NCI-H1092 treated with DMSO at 0.1 percent for 48 hours (cell line): ENCODE measurements at regions not wholly inside any gene's neighbourhood (a gene's known extent, or its start where the extent isn't known, plus 50 kb on each side); places are given as distances from the start of the nearest gene placed in this dataset.
A peak's percentile ranks its signal among the peaks of the same experiment; 100 is the strongest.

ENCODE experiments used
- DNase-seq: peaks from one replicate; lab custom pipeline; 2025; lab: John Stamatoyannopoulos, UW

DNA sequence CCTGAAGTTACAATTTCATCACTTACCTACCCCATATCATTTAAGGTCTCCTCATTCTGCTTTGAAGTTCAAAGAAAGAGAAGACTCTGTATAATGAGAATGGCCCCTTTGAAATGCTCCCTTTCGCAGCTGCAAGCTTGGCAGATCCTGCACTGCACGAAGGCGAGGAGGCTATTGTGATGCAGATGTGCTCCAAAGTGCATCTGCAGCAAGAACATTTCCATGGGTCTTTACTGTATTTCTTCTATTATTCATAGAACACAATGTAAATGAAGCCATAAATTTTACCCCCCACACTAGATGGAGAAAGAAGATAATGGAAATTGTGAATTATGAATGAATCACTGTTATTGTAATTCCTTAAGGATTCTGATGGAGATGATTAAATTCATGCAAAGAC lies 178.7 kb downstream of the CHD9NB start:
- no peak for DNase-seq

DNA sequence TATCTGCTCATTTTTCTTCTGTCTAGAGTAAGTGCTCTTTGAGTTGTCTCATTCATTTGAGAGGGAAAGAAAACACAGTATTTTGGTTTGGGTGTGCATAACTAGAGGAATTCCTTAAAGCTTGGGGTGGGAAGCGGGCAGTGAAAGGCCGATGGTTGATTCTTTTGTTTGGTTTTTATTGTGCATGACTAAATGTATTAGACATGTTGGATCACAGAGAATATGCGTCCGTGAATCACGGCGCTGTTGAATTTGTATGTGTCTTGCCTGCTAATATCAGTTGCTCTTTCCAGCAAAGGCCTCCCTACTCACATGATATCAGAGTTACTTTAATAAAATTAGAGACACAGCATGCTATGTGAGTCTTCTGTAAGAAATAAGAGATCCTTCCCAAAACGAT lies 180.0 kb downstream of the CHD9NB start:
- DNase-seq, result no peak

- DNase-seq, result no peak
Measured at GRCh38 chr16:52871481-52871880, 181.2 kb downstream of the CHD9NB start.

DNA sequence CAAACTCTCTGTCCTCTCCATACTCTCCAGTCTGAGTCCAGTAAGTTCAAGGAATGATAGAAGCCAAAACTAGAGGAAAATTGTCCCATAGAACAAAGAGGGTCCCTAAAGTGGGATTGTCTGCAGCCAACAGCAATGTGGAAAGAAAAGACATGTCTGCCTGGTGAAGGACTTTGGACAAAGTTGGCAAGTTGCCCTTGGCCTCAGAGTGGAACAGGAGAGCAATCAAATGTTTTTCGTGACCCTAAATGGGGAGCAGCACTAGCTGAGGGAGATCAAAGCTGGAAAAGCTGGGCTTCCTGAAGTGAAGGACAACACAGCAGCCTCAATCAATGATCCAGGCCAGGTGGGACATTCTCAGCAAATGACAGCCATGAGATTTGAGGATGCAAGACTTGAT lies 183.5 kb downstream of the CHD9NB start:
- no peak for DNase-seq

DNA sequence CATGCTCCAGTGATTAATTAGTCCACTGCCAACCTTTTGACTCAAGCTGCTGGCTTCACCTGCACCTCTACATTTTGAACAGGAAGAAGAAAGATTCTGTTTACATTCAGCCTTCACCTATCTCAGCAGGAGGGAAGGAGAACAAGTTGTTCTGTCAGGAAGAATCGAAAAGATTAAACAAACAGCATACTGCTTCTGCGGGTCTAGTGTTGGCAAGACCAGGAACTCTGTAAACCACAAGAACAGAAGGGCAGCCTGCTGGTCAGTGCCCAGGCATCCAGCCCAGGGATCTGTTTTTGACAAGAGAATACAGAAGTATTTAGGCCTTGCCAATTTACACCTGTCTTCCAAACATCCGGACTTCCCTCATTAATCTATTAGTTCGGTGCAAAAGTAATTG lies 189.7 kb downstream of the CHD9NB start:
- no peak for DNase-seq

GRCh38 chr16:52861614-52862022 lies 191.1 kb downstream of the CHD9NB start:
- peak; percentile 86 for DNase-seq

DNA sequence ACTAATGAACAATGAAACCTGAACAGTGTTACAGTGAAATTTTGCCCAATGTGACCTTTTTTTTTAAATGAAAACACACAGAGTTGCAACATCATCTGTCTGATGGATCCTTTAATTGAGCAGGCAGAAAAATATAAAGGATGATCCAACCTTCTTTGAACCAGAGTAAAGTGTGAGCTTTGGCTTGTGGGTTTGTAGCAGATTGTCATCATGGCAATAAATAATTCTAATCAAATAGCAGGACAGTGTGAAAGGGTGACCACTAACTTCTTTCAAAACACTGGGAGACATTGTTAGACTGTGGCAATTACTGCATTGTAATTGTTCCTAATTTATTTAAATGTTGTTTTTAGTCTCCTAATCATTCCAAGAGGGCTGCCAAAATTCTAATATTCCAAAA lies 197.2 kb downstream of the CHD9NB start:
- no peak for DNase-seq

DNA sequence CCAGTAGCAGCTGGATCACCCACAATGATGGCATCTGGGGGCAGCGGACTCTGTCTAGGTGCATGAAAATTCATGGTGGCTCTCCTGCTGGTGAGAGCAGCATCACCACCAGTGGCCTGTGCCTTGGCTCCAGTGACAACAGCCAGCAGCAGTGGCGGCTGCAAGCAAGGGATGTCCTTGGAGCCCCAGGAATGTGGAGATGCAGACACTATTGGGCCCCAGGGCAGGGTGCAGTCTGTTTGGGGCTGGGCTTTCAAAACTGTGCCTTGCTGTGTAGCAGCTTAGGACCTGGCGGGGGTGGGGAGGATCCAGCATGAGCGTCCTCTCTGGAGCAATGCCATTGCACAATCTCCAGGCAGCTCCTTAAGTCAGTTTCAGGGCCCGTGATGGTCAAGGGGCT lies 199.7 kb downstream of the CHD9NB start:
- no peak for DNase-seq

DNA sequence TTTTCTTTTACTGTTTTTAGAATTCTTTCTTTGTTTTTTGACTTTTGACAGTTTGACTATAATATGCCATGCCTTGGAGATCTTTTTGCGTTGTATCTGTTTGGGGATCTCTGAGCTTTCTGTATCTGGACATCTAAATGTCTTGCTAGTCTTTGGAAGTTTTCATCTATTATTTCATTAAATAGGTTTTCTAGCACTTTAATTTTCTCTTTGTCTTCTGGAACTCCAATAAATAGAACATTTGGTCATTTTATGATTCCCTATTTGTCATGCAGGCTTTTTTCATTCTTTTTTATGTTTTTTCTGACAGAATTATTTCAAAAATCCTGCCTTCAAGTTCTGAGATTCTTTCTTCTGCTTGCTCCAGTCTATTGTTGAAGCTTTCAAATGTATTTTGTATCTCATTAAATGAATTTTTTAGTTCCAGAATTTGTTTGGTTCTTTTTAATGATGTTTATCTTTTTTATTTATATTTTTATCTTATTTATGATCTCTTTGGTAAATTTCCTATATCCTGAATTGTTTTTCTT lies 201.4 kb downstream of the CHD9NB start:
- no peak for DNase-seq

GRCh38 chr16:52843381-52843780 lies 209.3 kb downstream of the CHD9NB start:
- DNase-seq, result no peak

GRCh38 chr16:52837251-52837650 lies 215.4 kb downstream of the CHD9NB start:
- DNase-seq, result no peak

- DNase-seq, result no peak
Measured at GRCh38 chr16:52834736-52835465, 217.8 kb downstream of the CHD9NB start.

GRCh38 chr16:52832771-52833170 lies 219.9 kb downstream of the CHD9NB start:
- no peak for DNase-seq

DNA sequence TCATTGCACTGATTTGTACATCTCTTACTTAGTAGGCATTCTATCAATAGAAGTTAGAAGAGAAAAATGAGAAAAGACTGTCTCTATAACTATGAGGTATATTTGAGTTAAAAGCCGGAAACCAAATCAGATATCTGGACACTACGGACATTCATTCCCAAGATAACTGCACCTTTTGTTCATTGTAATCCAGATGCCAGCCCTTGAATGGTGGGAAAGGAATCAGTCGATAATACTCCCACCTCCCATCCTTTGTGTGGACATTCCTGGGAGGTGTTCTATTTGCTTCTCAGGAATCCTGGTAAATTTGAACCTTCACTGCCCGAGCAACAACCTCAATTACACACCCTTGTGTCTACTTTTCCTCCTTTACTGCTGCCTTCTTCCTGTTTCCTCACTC lies 225.2 kb downstream of the CHD9NB start:
- no peak for DNase-seq

GRCh38 chr16:52825892-52826291 lies 226.8 kb downstream of the CHD9NB start:
- DNase-seq, result peak; percentile 49

GRCh38 chr16:52819808-52820207 lies 232.9 kb downstream of the CHD9NB start:
- no peak for DNase-seq

GRCh38 chr16:52819405-52819804 lies 233.3 kb downstream of the CHD9NB start:
- DNase-seq, result no peak

GRCh38 chr16:52817696-52818095 lies 235.0 kb downstream of the CHD9NB start:
- DNase-seq, result no peak

DNA sequence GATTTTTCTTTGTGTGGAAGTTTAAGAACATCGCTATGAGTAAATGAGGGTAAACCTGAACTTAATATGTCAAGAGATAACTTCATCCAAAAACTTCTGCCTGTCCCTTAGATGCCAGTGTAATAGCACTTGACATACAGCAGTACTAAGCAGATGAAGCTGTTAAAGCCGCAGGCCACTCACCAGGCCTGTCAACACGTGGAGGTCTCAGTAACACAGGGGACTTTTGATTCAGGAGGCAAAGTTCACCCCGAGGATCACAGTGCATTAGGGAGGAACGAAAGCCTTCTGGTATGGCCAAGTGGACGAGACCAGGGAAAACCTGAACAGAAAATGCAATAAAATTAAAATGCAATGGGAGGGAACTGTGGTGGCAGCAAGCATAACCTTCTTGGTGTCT lies 235.7 kb downstream of the CHD9NB start:
- DNase-seq, result no peak

DNA sequence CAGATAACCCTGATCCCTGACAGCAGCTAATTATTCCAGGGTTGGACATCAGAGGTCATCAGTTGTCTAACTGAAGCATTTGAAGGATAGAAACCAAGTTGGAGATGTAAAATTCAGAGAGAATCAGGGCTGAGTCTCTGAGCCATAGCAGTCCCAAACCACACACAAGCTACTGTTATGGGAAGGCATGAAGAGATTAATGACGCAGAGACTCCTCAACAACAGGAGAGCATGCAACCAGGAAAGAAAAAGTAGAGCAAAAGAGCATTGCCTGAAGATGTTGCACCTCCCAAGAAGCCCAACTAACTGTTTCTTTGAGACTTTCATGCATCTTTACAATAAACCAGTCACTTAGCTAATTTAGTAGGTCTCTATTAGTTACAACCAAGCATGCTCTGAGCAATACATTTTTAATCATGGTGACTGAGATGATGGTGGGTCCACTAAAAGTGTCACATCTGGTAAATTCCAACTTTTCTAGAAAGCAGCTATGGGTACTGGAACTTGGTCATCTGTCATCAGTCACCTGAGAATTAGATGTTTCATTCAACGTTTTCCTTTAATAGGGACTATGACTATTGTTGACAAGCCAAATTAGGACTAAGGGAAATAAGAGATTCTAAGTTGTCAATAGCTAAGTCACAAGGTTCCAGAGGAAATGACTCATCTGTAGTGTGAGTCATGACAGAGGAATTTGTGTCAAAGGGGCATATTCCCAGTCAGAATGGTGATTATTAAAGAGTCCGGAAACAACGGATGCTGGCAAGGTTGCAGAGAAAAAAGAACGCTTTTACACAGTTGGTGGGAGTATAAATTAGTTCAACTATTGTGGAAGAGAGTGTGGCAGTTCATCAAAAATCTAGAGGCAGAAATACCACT lies 239.8 kb downstream of the CHD9NB start:
- no peak for DNase-seq

- no peak for DNase-seq
Measured at GRCh38 chr16:52805559-52806168, 247.0 kb downstream of the CHD9NB start.

- DNase-seq, result no peak
Measured at GRCh38 chr16:52800432-52800831, 252.3 kb downstream of the CHD9NB start.

GRCh38 chr16:52799149-52799548 lies 252.2 kb upstream of the TOX3 start:
- DNase-seq, result no peak
